ENCODE measurements at regions not wholly inside any gene's neighbourhood (a gene's known extent, or its start where the extent isn't known, plus 50 kb on each side); places are given as distances from the start of the nearest gene placed in this dataset.

- no peak for TF ChIP-seq EZH2phosphoT487 (IDR thresholded peaks at IDR 0.05; ENCODE audit: borderline replicate concordance)
- TF ChIP-seq, protein P1, sequence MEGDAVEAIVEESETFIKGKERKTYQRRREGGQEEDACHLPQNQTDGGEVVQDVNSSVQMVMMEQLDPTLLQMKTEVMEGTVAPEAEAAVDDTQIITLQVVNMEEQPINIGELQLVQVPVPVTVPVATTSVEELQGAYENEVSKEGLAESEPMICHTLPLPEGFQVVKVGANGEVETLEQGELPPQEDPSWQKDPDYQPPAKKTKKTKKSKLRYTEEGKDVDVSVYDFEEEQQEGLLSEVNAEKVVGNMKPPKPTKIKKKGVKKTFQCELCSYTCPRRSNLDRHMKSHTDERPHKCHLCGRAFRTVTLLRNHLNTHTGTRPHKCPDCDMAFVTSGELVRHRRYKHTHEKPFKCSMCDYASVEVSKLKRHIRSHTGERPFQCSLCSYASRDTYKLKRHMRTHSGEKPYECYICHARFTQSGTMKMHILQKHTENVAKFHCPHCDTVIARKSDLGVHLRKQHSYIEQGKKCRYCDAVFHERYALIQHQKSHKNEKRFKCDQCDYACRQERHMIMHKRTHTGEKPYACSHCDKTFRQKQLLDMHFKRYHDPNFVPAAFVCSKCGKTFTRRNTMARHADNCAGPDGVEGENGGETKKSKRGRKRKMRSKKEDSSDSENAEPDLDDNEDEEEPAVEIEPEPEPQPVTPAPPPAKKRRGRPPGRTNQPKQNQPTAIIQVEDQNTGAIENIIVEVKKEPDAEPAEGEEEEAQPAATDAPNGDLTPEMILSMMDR (conservative IDR thresholded peaks at IDR 0.05; ENCODE audit: low read length): no peak
- Histone ChIP-seq H3K4me3 (ENCODE audit: low read length, poor library complexity, severe bottlenecking) (no peak overlapping the region), H3K4me2 (ENCODE audit: low read depth, low read length, poor library complexity, severe bottlenecking) (no peak overlapping the region), H3K36me3 (ENCODE audit: insufficient read depth, low read length) (no peaks in the 10 kb centered on the region), H3F3A (ENCODE audit: low read depth) (no peaks in the 10 kb centered on the region), H2AFZ (ENCODE audit: low read length) (no peak overlapping the region), H3K9me2 (replicated peaks; ENCODE audit: low read depth, low read length) (no peaks in the 10 kb centered on the region), H3K9me3 (ENCODE audit: insufficient read depth, low read depth, low read length) (no peaks in the 10 kb centered on the region), H3K9ac (ENCODE audit: low read depth, low read length, poor library complexity, severe bottlenecking) (no peak overlapping the region), H3K79me2 (ENCODE audit: insufficient read depth, low read length) (no peaks in the 10 kb centered on the region), H3K4me1 (ENCODE audit: insufficient read depth, low read length, poor library complexity, severe bottlenecking) (no peaks in the 10 kb centered on the region), H4K20me1 (ENCODE audit: insufficient read depth, low read length, poor library complexity, severe bottlenecking) (no peaks in the 10 kb centered on the region), H3K27me3 (ENCODE audit: insufficient read depth, low read length, poor library complexity, severe bottlenecking) (no peaks in the 10 kb centered on the region)
Observed at GRCh38 chr7:25059576-25059975, 65.5 kb downstream of the CYCS start.

DNA sequence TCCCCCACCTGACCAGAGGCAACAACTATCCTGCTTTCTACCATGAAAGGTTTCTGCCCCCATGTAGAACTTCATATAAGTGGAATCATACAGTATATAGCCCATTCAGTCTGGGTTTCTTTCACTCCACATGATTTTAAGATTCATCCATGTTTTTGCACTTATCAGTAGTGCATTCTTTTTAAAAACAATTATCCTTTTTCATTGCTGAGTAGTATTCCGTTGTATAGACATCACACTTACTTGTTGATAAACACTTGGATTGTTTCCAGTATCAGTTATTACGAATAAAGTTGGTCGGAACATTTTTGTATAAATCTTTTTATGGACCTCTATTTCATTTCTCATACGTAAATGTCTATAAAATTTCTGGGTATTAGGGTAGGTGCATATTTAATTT is 68.7 kb downstream of the CYCS start:
- no peaks in the 10 kb centered on the region for H3K4me1 ChIP-seq (ENCODE audit: insufficient read depth, low read length, poor library complexity, severe bottlenecking)
- no peak overlapping the region for H3K4me3 ChIP-seq (ENCODE audit: low read length, poor library complexity, severe bottlenecking)
- no peaks in the 10 kb centered on the region for H3K9me3 ChIP-seq (ENCODE audit: insufficient read depth, low read depth, low read length)
- no peaks in the 10 kb centered on the region for H3K9me2 ChIP-seq (replicated peaks; ENCODE audit: low read depth, low read length)
- H3K27me3 ChIP-seq (ENCODE audit: insufficient read depth, low read length, poor library complexity, severe bottlenecking): no peaks in the 10 kb centered on the region
- H3K79me2 ChIP-seq (ENCODE audit: insufficient read depth, low read length): no peaks in the 10 kb centered on the region
- H3K9ac ChIP-seq (ENCODE audit: low read depth, low read length, poor library complexity, severe bottlenecking): no peak overlapping the region
- no peak overlapping the region for H3K4me2 ChIP-seq (ENCODE audit: low read depth, low read length, poor library complexity, severe bottlenecking)
- H4K20me1 ChIP-seq (ENCODE audit: insufficient read depth, low read length, poor library complexity, severe bottlenecking): no peaks in the 10 kb centered on the region
- H3F3A ChIP-seq (ENCODE audit: low read depth): no peaks in the 10 kb centered on the region
- H2AFZ ChIP-seq (ENCODE audit: low read length): no peak overlapping the region
- TF ChIP-seq, protein P1 (conservative IDR thresholded peaks at IDR 0.05; ENCODE audit: low read length): no peak
- TF ChIP-seq EZH2phosphoT487 (IDR thresholded peaks at IDR 0.05; ENCODE audit: borderline replicate concordance): no peak
- no peaks in the 10 kb centered on the region for H3K36me3 ChIP-seq (ENCODE audit: insufficient read depth, low read length)

GRCh38 chr7:25055520-25056220 is 69.4 kb downstream of the CYCS start:
- H3K4me2 ChIP-seq (ENCODE audit: low read depth, low read length, poor library complexity, severe bottlenecking): no peak overlapping the region
- no peaks in the 10 kb centered on the region for H3K27me3 ChIP-seq (ENCODE audit: insufficient read depth, low read length, poor library complexity, severe bottlenecking)
- no peaks in the 10 kb centered on the region for H4K20me1 ChIP-seq (ENCODE audit: insufficient read depth, low read length, poor library complexity, severe bottlenecking)
- H3K79me2 ChIP-seq (ENCODE audit: insufficient read depth, low read length): no peaks in the 10 kb centered on the region
- no peaks in the 10 kb centered on the region for H3K9me3 ChIP-seq (ENCODE audit: insufficient read depth, low read depth, low read length)
- H3K9ac ChIP-seq (ENCODE audit: low read depth, low read length, poor library complexity, severe bottlenecking): no peak overlapping the region
- no peaks in the 10 kb centered on the region for H3K4me1 ChIP-seq (ENCODE audit: insufficient read depth, low read length, poor library complexity, severe bottlenecking)
- no peak overlapping the region for H3K4me3 ChIP-seq (ENCODE audit: low read length, poor library complexity, severe bottlenecking)
- TF ChIP-seq, protein P1 (conservative IDR thresholded peaks at IDR 0.05; ENCODE audit: low read length): no peak
- TF ChIP-seq EZH2phosphoT487 (IDR thresholded peaks at IDR 0.05; ENCODE audit: borderline replicate concordance): no peak
- H3K9me2 ChIP-seq (replicated peaks; ENCODE audit: low read depth, low read length): no peaks in the 10 kb centered on the region
- H3F3A ChIP-seq (ENCODE audit: low read depth): no peaks in the 10 kb centered on the region
- H2AFZ ChIP-seq (ENCODE audit: low read length): no peak overlapping the region
- no peaks in the 10 kb centered on the region for H3K36me3 ChIP-seq (ENCODE audit: insufficient read depth, low read length)

Measured in Loucy (cell line).